ENCODE measurements at regions not wholly inside any gene's neighbourhood (a gene's known extent, or its start where the extent isn't known, plus 50 kb on each side); places are given as distances from the start of the nearest gene placed in this dataset.

DNA sequence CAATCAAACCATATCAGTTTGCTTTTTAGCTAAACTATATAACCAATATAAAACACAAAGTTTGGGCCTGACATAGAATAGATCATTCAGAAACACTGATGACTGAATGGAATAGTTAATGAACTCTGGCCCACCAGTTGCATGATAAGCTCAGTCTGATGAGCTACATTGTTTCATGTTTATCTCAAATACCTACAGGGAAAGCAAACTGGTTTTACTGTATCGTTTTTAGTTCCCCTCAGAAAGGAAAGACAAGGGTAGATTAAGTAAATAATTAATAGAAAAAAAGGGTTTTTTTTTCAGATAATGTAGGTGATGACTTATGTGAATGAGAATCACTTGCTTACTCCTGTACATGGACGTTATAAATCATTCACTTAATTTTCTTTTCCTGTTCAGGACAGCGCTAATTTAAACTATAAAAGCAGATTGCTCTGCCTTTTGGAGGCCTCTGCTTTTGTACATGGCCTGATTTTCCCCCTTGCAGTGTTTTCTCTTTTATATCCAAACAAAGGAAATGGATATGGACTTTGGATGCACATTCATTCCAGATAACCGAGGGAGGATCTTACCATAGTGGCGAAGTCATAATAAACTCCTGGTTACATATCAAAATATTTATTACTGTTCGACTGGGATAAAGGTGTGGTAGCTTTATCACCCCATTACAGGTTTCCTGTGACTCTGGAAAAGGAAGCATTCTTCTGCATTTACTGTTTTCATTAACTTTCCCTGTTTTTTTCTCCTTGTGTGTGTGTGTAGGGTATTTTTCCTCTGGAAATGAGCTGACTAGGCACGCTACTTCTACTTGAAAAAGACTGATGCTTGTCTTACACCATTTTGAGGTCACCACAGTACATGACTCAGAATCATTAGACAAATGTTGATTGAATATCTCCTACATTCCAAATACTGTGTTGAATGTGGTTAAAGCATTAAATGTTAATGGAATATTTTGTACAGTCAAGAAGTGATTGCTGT is 373.1 kb upstream of the HS3ST1 start:
- no peak for TF ChIP-seq POLR2A (IDR thresholded peaks at IDR 0.05)
- TF ChIP-seq, protein P1, sequence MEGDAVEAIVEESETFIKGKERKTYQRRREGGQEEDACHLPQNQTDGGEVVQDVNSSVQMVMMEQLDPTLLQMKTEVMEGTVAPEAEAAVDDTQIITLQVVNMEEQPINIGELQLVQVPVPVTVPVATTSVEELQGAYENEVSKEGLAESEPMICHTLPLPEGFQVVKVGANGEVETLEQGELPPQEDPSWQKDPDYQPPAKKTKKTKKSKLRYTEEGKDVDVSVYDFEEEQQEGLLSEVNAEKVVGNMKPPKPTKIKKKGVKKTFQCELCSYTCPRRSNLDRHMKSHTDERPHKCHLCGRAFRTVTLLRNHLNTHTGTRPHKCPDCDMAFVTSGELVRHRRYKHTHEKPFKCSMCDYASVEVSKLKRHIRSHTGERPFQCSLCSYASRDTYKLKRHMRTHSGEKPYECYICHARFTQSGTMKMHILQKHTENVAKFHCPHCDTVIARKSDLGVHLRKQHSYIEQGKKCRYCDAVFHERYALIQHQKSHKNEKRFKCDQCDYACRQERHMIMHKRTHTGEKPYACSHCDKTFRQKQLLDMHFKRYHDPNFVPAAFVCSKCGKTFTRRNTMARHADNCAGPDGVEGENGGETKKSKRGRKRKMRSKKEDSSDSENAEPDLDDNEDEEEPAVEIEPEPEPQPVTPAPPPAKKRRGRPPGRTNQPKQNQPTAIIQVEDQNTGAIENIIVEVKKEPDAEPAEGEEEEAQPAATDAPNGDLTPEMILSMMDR (IDR thresholded peaks at IDR 0.05) = no peak
